HCT116 (cell line): ENCODE measurements at regions not wholly inside any gene's neighbourhood (a gene's known extent, or its start where the extent isn't known, plus 50 kb on each side); places are given as distances from the start of the nearest gene placed in this dataset.

Experiments used
- ATAC-seq: fragments of 200-7000 bp; cut with Tn5 transposase; 2 replicates; pipeline ENCODE4 v1.9.1; 2020; ENCODE audit warnings: mild to moderate bottlenecking, moderate library complexity
- BruUV-seq: library from RNA; stranded (reverse); fragments of 400-500 nt; replicated peaks from 2 replicates; lab custom pipeline; 2021; lab: Mats Ljungman, UMichigan
- CTCF ChIA-PET: fragments of 300-600 bp; sonication (Branson Sonifier 250); formaldehyde crosslinking; loops from one replicate; lab custom pipeline; 2021; ENCODE audit warnings: antibody characterized with exemption; lab: Charles Lee
- POLR2A ChIA-PET: fragments of 300-600, 350-600 bp; sonication (Branson Sonifier 250); formaldehyde crosslinking; loops from one replicate; lab custom pipeline; 2021; ENCODE audit warnings: antibody characterized with exemption; lab: Charles Lee
- RAD21 ChIA-PET, 2 experiments: fragments of 300-600 bp; sonication (Branson Sonifier 250); formaldehyde crosslinking; loops; one replicate each; lab custom pipeline; 2023; ENCODE audit warnings: low total read pairs in 2 of 2; ENCODE audit not compliant: uncharacterized antibody in 2 of 2, unreplicated experiment in 2 of 2, low non-redundant PET in 1 of 2; lab: Charles Lee
- DNase-seq: peaks from one replicate; pipeline ENCODE4 v3.0.0-alpha.2; 2010; ENCODE audit warnings: low read depth, low spot score
- H2AFZ ChIP-seq: fragments of 200-600 bp; shearing (Covaris generic), sonication (generic); 2 replicates; pipeline ENCODE4 v1.6.1; 2017; ENCODE audit warnings: low read depth, mixed run types, mixed read lengths, antibody characterized with exemption, low read length; ENCODE audit not compliant: poor library complexity, severe bottlenecking
- H3K27ac ChIP-seq: 2 replicates; pipeline ENCODE4 v1.5.1; 2012; ENCODE audit warnings: low read depth, low read length
- H3K27me3 ChIP-seq: fragments of 200-600 bp; sonication (generic); 2 replicates; pipeline ENCODE4 v1.6.1; 2016; ENCODE audit warnings: mixed run types, low read length, mixed read lengths; ENCODE audit not compliant: insufficient read depth
- H3K36me3 ChIP-seq, 2 experiments: fragments of 200-500 bp in 1 of 2; fragments of 200-600 bp in 1 of 2; sonication (Bioruptor generic) in 1 of 2; sonication (generic) in 1 of 2; 2 replicates each; pipeline versions ENCODE4 v1.5.1 to v1.6.1; 2014 to 2016; ENCODE audit warnings: low read length in 2 of 2, inconsistent platforms in 1 of 2, mixed read lengths in 1 of 2, mixed run types in 1 of 2; ENCODE audit not compliant: insufficient read depth in 2 of 2, control insufficient read depth in 1 of 2
- H3K4me1 ChIP-seq, 2 experiments: fragments of 200-600 bp in 1 of 2; sonication (generic) in 1 of 2; 2 replicates each; pipeline versions ENCODE4 v1.5.1 to v1.6.1; 2012 to 2017; ENCODE audit warnings: low read length in 2 of 2, inconsistent platforms in 1 of 2, mild to moderate bottlenecking in 1 of 2, mixed read lengths in 1 of 2, mixed run types in 1 of 2, moderate library complexity in 1 of 2; ENCODE audit not compliant: insufficient read depth in 2 of 2, control insufficient read depth in 1 of 2
- H3K4me2 ChIP-seq: fragments of 200-600 bp; sonication (generic); 2 replicates; pipeline ENCODE4 v1.6.1; 2017; ENCODE audit warnings: mixed run types, low read length, mixed read lengths
- H3K4me3 ChIP-seq, 2 experiments: fragments of 200-600 bp in 1 of 2; sonication (generic) in 1 of 2; replicated peaks in 1 of 2; 2 replicates each; pipeline ENCODE4 v1.5.1; 2011 to 2016; ENCODE audit warnings: low read length in 2 of 2, control low read depth in 1 of 2, low read depth in 1 of 2, mild to moderate bottlenecking in 1 of 2, mixed read lengths in 1 of 2, mixed run types in 1 of 2
- H3K79me2 ChIP-seq: fragments of 200-600 bp; sonication (generic); 2 replicates; pipeline ENCODE4 v1.6.1; 2017; ENCODE audit warnings: mild to moderate bottlenecking, mixed run types, low read length, moderate library complexity, mixed read lengths; ENCODE audit not compliant: insufficient read depth
- H3K9ac ChIP-seq: fragments of 200-600 bp; sonication (generic); 2 replicates; pipeline ENCODE4 v1.6.1; 2016; ENCODE audit warnings: low read length, mixed read lengths
- H3K9me2 ChIP-seq: fragments of 200-600 bp; sonication (generic), shearing (Covaris generic); 2 replicates; pipeline ENCODE4 v1.6.1; 2017; ENCODE audit warnings: mixed run types, mild to moderate bottlenecking, moderate library complexity; ENCODE audit not compliant: insufficient read depth
- H3K9me3 ChIP-seq, 2 experiments: fragments of 200-500 bp in 1 of 2; fragments of 200-600 bp in 1 of 2; sonication (Bioruptor generic) in 1 of 2; sonication (generic) in 1 of 2; 2 replicates each; pipeline ENCODE4 v1.6.1; 2014 to 2017; ENCODE audit warnings: low read length in 2 of 2, mixed read lengths in 2 of 2, inconsistent platforms in 1 of 2, low read depth in 1 of 2, mild to moderate bottlenecking in 1 of 2, mixed run types in 1 of 2, moderate library complexity in 1 of 2; ENCODE audit not compliant: control insufficient read depth in 1 of 2, insufficient read depth in 1 of 2
- H4K20me1 ChIP-seq: fragments of 200-600 bp; sonication (generic), shearing (Covaris generic); 2 replicates; pipeline ENCODE4 v1.6.1; 2017; ENCODE audit warnings: mixed run types, mild to moderate bottlenecking, moderate library complexity; ENCODE audit not compliant: insufficient read depth
- CEBPB ChIP-seq: IDR thresholded peaks from 2 replicates; pipeline ENCODE4 v1.6.1; 2012; ENCODE audit warnings: low read depth
- EGR1 ChIP-seq: IDR thresholded peaks from 2 replicates; pipeline ENCODE4 v1.6.1; 2012; ENCODE audit warnings: low read depth
- ELF1 ChIP-seq: IDR thresholded peaks from 2 replicates; pipeline ENCODE4 v1.6.1; 2012; ENCODE audit warnings: low read depth, borderline replicate concordance
- EZH2phosphoT487 ChIP-seq: fragments of 200-600 bp; IDR thresholded peaks from 2 replicates; pipeline ENCODE4 v1.6.1; 2018; ENCODE audit warnings: antibody characterized with exemption, borderline replicate concordance
- FOSL1 ChIP-seq: IDR thresholded peaks from 2 replicates; pipeline ENCODE4 v1.6.1; 2012; ENCODE audit warnings: low read depth
- JUND ChIP-seq: IDR thresholded peaks from 2 replicates; pipeline ENCODE4 v1.6.1; 2012
- POLR2A ChIP-seq: IDR thresholded peaks from 2 replicates; pipeline ENCODE4 v1.7.0; 2011; ENCODE audit warnings: borderline replicate concordance; ENCODE audit not compliant: insufficient read depth, insufficient read length; ENCODE audit errors: extremely low read depth
- SIN3A ChIP-seq: IDR thresholded peaks from 2 replicates; pipeline ENCODE4 v1.6.1; 2012; ENCODE audit warnings: low read depth
- SP1 ChIP-seq: IDR thresholded peaks from 2 replicates; pipeline ENCODE4 v1.6.1; 2012; ENCODE audit warnings: low read depth
- SRF ChIP-seq: IDR thresholded peaks from 2 replicates; pipeline ENCODE4 v1.6.1; 2012; ENCODE audit warnings: low read depth
- TCF7L2 ChIP-seq: IDR thresholded peaks from 2 replicates; pipeline ENCODE4 v1.7.0; 2011; ENCODE audit warnings: borderline replicate concordance, inconsistent platforms; ENCODE audit not compliant: insufficient read depth, insufficient read length; ENCODE audit errors: extremely low read depth
- YY1 ChIP-seq: IDR thresholded peaks from 2 replicates; pipeline ENCODE4 v1.6.1; 2011; ENCODE audit warnings: low read length, low read depth, moderate library complexity, mild to moderate bottlenecking; ENCODE audit not compliant: insufficient replicate concordance; ENCODE audit errors: extremely low read depth
- ZBTB33 ChIP-seq: IDR thresholded peaks from 2 replicates; pipeline ENCODE4 v1.6.1; 2011; ENCODE audit warnings: mild to moderate bottlenecking, low read length, moderate library complexity; ENCODE audit not compliant: insufficient replicate concordance; ENCODE audit errors: extremely low read depth
- ZFX ChIP-seq: fragments of 450-650 bp; IDR thresholded peaks from 2 replicates; pipeline ENCODE4 v1.6.1; 2017
- intact Hi-C: fragments of 100-400 bp; cut with micrococcal nuclease; formaldehyde crosslinking; loops from 2 replicates; pipeline ENCODE4 v1.10.0; 2022
- TF ChIP-seq, protein P1 (sequence below), 3 experiments: fragments of 200-600 bp in 1 of 3; sonication (generic) in 1 of 3; IDR thresholded peaks in 2 of 3; conservative IDR thresholded peaks in 1 of 3; 2 replicates each; pipeline ENCODE4 v1.5.1; 2012 to 2017; ENCODE audit warnings: low read depth in 2 of 3, low read length in 2 of 3, antibody characterized with exemption in 1 of 3, borderline replicate concordance in 1 of 3, control low read depth in 1 of 3, mild to moderate bottlenecking in 1 of 3, mixed read lengths in 1 of 3, mixed run types in 1 of 3, moderate library complexity in 1 of 3; ENCODE audit not compliant: insufficient read depth in 1 of 3
- TF ChIP-seq, protein P2 (sequence below): IDR thresholded peaks from 2 replicates; pipeline ENCODE4 v1.6.1; 2012

- CTCF ChIA-PET, result no interaction called here
- DNase-seq, result peak; percentile 70
- TF ChIP-seq FOSL1, result peak; percentile 34; the same call in 1 of the 2 replicates
- peak; percentile 32; the same call in 1 of the 2 replicates for TF ChIP-seq SP1
- no peak for TF ChIP-seq ZBTB33
- no peak for TF ChIP-seq ZFX
- no peak for TF ChIP-seq CEBPB
- no peak for TF ChIP-seq TCF7L2
- no peak for TF ChIP-seq POLR2A
- BruUV-seq, result no TSS peak
- Histone ChIP-seq H3K9me2 (no peaks in the 10 kb centered on the region), H3K4me1 (peaks cover 34 to 45% of the 10 kb centered on the region in 2 experiments), H3K4me2 (0 out of 2 replicates have a peak overlapping the region, but pooled peaks have one; percentile 5), H3K79me2 (no peaks in the 10 kb centered on the region), H3K27ac (no peak overlapping the region), H3K9me3 (no peaks in the 10 kb centered on the region), H3K36me3 (no peaks in the 10 kb centered on the region), H3K9ac (no peak overlapping the region), H3K4me3 (no peak overlapping the region), H4K20me1 (no peaks in the 10 kb centered on the region), H2AFZ (no peak overlapping the region), H3K27me3 (peaks cover 45% of the 10 kb centered on the region)
- RAD21 ChIA-PET, result no interaction called here
- ATAC-seq, result peak; percentile 80
- intact Hi-C loops, result no loop called here
- POLR2A ChIA-PET, result no interaction called here
These were observed 450.4 kb downstream of the MIAT start for GRCh38 chr22:27107824-27108223.

- ATAC-seq (no peak), DNase-seq (no peak)
- ChIA-PET CTCF (no interaction called here), POLR2A (no interaction called here), RAD21 (no interaction called here)
- no peaks in the 10 kb centered on the region for H3K9me3 ChIP-seq
- peaks cover 41 to 52% of the 10 kb centered on the region in 2 experiments for H3K4me1 ChIP-seq
- peaks cover 38% of the 10 kb centered on the region for H3K27me3 ChIP-seq
- no peaks in the 10 kb centered on the region for H3K9me2 ChIP-seq
- 0 out of 2 replicates have a peak overlapping the region, but pooled peaks have one; percentile 18 for H3K4me2 ChIP-seq
- no peak overlapping the region for H3K27ac ChIP-seq
- H3K4me3 ChIP-seq, result no peak overlapping the region
- no peaks in the 10 kb centered on the region for H3K79me2 ChIP-seq
- no peak overlapping the region for H2AFZ ChIP-seq
- no peaks in the 10 kb centered on the region for H4K20me1 ChIP-seq
- intact Hi-C loops, result no loop called here
- H3K36me3 ChIP-seq, result no peaks in the 10 kb centered on the region
- no TSS peak for BruUV-seq
- H3K9ac ChIP-seq, result no peak overlapping the region
- TF ChIP-seq POLR2A (no peak), JUND (no peak), ELF1 (no peak), EGR1 (no peak), TCF7L2 (no peak), SRF (no peak), SIN3A (no peak), EZH2phosphoT487 (no peak), YY1 (no peak)
- TF ChIP-seq, protein P1, sequence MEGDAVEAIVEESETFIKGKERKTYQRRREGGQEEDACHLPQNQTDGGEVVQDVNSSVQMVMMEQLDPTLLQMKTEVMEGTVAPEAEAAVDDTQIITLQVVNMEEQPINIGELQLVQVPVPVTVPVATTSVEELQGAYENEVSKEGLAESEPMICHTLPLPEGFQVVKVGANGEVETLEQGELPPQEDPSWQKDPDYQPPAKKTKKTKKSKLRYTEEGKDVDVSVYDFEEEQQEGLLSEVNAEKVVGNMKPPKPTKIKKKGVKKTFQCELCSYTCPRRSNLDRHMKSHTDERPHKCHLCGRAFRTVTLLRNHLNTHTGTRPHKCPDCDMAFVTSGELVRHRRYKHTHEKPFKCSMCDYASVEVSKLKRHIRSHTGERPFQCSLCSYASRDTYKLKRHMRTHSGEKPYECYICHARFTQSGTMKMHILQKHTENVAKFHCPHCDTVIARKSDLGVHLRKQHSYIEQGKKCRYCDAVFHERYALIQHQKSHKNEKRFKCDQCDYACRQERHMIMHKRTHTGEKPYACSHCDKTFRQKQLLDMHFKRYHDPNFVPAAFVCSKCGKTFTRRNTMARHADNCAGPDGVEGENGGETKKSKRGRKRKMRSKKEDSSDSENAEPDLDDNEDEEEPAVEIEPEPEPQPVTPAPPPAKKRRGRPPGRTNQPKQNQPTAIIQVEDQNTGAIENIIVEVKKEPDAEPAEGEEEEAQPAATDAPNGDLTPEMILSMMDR (IDR thresholded peaks at IDR 0.05 in 2 of 3, conservative IDR thresholded peaks at IDR 0.05 in 1 of 3; ENCODE audit: borderline replicate concordance in 1 of 3, insufficient read depth in 1 of 3, low read depth in 2 of 3, low read length in 2 of 3), result no peak
- TF ChIP-seq, protein P2, sequence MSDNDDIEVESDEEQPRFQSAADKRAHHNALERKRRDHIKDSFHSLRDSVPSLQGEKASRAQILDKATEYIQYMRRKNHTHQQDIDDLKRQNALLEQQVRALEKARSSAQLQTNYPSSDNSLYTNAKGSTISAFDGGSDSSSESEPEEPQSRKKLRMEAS, result no peak
These were observed 451.2 kb downstream of the MIAT start for GRCh38 chr22:27108425-27109114.
